Smooth muscle cell (in vitro differentiated cells): ENCODE measurements at regions not wholly inside any gene's neighbourhood (a gene's known extent, or its start where the extent isn't known, plus 50 kb on each side); places are given as distances from the start of the nearest gene placed in this dataset.

ENCODE experiments used
- DNase-seq: peaks from one replicate; lab custom pipeline; 2025; ENCODE audit not compliant: unreplicated experiment; lab: John Stamatoyannopoulos, UW
- H2AFZ ChIP-seq: fragments of 200-600 bp; sonication (generic); 2 replicates; pipeline ENCODE4 v1.6.0; 2016; ENCODE audit warnings: antibody characterized with exemption, low read depth, mild to moderate bottlenecking
- H3F3A ChIP-seq: fragments of 200-600 bp; sonication (generic); 2 replicates; pipeline ENCODE4 v1.6.0; 2017; ENCODE audit warnings: antibody characterized with exemption, low read depth
- H3K27ac ChIP-seq: fragments of 200-600 bp; sonication (generic); 2 replicates; pipeline ENCODE4 v1.5.1; 2016; ENCODE audit warnings: low read depth, mild to moderate bottlenecking
- H3K27me3 ChIP-seq: fragments of 200-600 bp; sonication (generic); 2 replicates; pipeline ENCODE4 v1.6.1; 2016; ENCODE audit warnings: low read depth, mild to moderate bottlenecking
- H3K36me3 ChIP-seq: fragments of 200-600 bp; sonication (generic); 2 replicates; pipeline ENCODE4 v1.5.1; 2016; ENCODE audit warnings: low read depth
- H3K4me1 ChIP-seq: fragments of 200-600 bp; sonication (generic); 2 replicates; pipeline ENCODE4 v1.5.1; 2016; ENCODE audit warnings: low read depth
- H3K4me2 ChIP-seq: fragments of 200-600 bp; sonication (generic); 2 replicates; pipeline ENCODE4 v1.6.0; 2016; ENCODE audit warnings: mild to moderate bottlenecking
- H3K4me3 ChIP-seq: fragments of 200-600 bp; sonication (generic); 2 replicates; pipeline ENCODE4 v1.5.1; 2016; ENCODE audit warnings: mild to moderate bottlenecking
- H3K79me2 ChIP-seq: fragments of 200-600 bp; sonication (generic); 2 replicates; pipeline ENCODE4 v1.6.0; 2016; ENCODE audit warnings: low read depth, mild to moderate bottlenecking
- H3K9ac ChIP-seq: fragments of 200-600 bp; sonication (generic); 2 replicates; pipeline ENCODE4 v1.6.0; 2016; ENCODE audit warnings: low read depth
- H3K9me3 ChIP-seq: fragments of 200-600 bp; sonication (generic); replicated peaks from 2 replicates; pipeline ENCODE4 v1.5.1; 2016; ENCODE audit warnings: low read depth
- H4K20me1 ChIP-seq: fragments of 200-600 bp; sonication (generic); 2 replicates; pipeline ENCODE4 v1.6.0; 2016; ENCODE audit warnings: low read depth
- WGBS: methylation state at CpG from one replicate; pipeline ENCODE4 v1.1.7; 2016; ENCODE audit warnings: low lambda C conversion rate; 5-methylcytosine and 5-hydroxymethylcytosine counted together
- TF ChIP-seq, protein P1 (sequence below): fragments of 200-600 bp; sonication (generic); IDR thresholded peaks from 2 replicates; pipeline ENCODE4 v1.5.1; 2017; ENCODE audit warnings: borderline replicate concordance, mild to moderate bottlenecking, antibody characterized with exemption; ENCODE audit not compliant: insufficient read depth, poor library complexity, severe bottlenecking

- no peak overlapping the region for H3K4me3 ChIP-seq
- no peaks in the 10 kb centered on the region for H4K20me1 ChIP-seq
- no peaks in the 10 kb centered on the region for H3F3A ChIP-seq
- no peaks in the 10 kb centered on the region for H3K4me1 ChIP-seq
- H3K27ac ChIP-seq = no peak overlapping the region
- H3K27me3 ChIP-seq = no peaks in the 10 kb centered on the region
- no peak overlapping the region for H3K4me2 ChIP-seq
- TF ChIP-seq, protein P1, sequence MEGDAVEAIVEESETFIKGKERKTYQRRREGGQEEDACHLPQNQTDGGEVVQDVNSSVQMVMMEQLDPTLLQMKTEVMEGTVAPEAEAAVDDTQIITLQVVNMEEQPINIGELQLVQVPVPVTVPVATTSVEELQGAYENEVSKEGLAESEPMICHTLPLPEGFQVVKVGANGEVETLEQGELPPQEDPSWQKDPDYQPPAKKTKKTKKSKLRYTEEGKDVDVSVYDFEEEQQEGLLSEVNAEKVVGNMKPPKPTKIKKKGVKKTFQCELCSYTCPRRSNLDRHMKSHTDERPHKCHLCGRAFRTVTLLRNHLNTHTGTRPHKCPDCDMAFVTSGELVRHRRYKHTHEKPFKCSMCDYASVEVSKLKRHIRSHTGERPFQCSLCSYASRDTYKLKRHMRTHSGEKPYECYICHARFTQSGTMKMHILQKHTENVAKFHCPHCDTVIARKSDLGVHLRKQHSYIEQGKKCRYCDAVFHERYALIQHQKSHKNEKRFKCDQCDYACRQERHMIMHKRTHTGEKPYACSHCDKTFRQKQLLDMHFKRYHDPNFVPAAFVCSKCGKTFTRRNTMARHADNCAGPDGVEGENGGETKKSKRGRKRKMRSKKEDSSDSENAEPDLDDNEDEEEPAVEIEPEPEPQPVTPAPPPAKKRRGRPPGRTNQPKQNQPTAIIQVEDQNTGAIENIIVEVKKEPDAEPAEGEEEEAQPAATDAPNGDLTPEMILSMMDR = no peak
- H3K9ac ChIP-seq = no peak overlapping the region
- H3K79me2 ChIP-seq = no peaks in the 10 kb centered on the region
- H2AFZ ChIP-seq = no peak overlapping the region
- no peak for DNase-seq
- 86% methylated on average over 3 of the region's 3 CpGs for WGBS
- H3K36me3 ChIP-seq = no peaks in the 10 kb centered on the region
- no peaks in the 10 kb centered on the region for H3K9me3 ChIP-seq
Observed at GRCh38 chr11:133694701-133695100, 150.6 kb downstream of the SPATA19 start.

GRCh38 chr11:133693110-133693509 lies 152.2 kb downstream of the SPATA19 start:
- H3K36me3 ChIP-seq = no peaks in the 10 kb centered on the region
- WGBS = 94% methylated on average over 9 of the region's 9 CpGs
- no peaks in the 10 kb centered on the region for H3F3A ChIP-seq
- DNase-seq = no peak
- H2AFZ ChIP-seq = no peak overlapping the region
- H3K27ac ChIP-seq = no peak overlapping the region
- H3K27me3 ChIP-seq = no peaks in the 10 kb centered on the region
- H3K4me1 ChIP-seq = no peaks in the 10 kb centered on the region
- no peak overlapping the region for H3K9ac ChIP-seq
- H4K20me1 ChIP-seq = no peaks in the 10 kb centered on the region
- no peak overlapping the region for H3K4me3 ChIP-seq
- H3K4me2 ChIP-seq = no peak overlapping the region
- no peaks in the 10 kb centered on the region for H3K9me3 ChIP-seq
- TF ChIP-seq, protein P1 = no peak
- H3K79me2 ChIP-seq = no peaks in the 10 kb centered on the region

DNA sequence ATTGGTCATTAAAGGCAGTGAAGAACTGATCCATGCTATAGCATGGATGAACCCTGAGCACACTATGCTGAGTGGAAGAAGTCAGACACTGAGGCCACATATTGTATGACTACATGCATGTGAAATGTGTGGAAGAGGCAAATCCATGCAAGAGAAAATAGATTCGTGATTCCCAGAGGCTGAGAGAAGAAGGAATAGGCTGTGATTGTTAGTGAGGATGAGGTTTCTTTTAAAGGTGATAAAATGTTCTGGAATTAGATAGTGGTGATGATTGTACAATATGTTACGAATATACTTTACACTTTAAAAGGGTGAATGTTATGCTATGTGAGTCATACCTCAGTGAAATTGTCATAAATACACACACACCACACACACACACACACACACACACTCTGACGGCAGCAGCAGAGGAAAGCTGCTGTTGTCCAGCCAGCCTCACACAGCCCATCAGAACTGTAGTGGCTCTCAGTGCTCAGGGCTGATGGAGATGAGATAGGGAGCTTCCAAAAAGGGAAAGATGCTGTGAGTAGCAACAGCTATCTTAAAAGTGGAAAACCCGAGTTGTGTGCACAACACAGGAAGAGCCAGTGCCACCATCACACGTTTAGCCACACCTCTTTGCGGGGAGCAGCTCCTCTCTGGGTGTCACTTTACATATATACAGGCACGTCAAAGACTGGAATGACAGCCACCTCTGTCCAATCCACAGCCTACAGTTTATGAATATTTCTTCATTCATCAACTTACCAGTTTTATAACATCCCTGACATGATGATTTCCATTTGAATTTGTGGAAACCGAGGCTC lies 153.0 kb downstream of the SPATA19 start:
- Histone ChIP-seq H2AFZ (no peak overlapping the region), H3K9ac (no peak overlapping the region), H3K4me1 (no peaks in the 10 kb centered on the region), H3K27me3 (no peaks in the 10 kb centered on the region), H3K4me3 (no peak overlapping the region), H4K20me1 (no peaks in the 10 kb centered on the region), H3K4me2 (no peak overlapping the region), H3F3A (no peaks in the 10 kb centered on the region), H3K79me2 (no peaks in the 10 kb centered on the region), H3K27ac (no peak overlapping the region), H3K36me3 (no peaks in the 10 kb centered on the region), H3K9me3 (no peaks in the 10 kb centered on the region)
- TF ChIP-seq, protein P1 = no peak
- no peak for DNase-seq
- WGBS = 69% methylated on average over 8 of the region's 8 CpGs

DNA sequence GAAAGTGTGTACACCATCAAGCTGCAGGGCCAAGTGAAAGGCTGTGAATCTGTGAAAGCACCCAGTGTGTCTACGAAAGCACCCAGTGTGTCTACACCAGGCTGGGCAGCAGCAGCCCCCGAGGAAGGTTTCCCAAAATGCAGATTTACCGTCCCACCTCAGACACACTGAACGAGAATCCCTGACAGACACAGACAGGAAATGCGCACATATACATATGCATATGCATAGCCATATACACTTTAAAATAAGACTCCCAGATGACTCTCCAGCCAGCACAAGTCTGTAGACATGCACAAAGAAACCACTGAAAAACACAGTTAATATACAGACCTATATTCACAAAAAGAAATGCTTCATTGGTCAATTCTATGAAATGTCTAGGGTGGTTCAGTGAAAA lies 155.5 kb upstream of the OPCML start:
- Histone ChIP-seq H3K79me2 (no peaks in the 10 kb centered on the region), H3K36me3 (no peaks in the 10 kb centered on the region), H3K9me3 (no peaks in the 10 kb centered on the region), H3K9ac (no peak overlapping the region), H3K4me2 (no peak overlapping the region), H3K4me1 (no peaks in the 10 kb centered on the region), H3F3A (no peaks in the 10 kb centered on the region), H3K27ac (no peak overlapping the region), H4K20me1 (no peaks in the 10 kb centered on the region), H3K27me3 (peaks cover 17% of the 10 kb centered on the region), H3K4me3 (no peak overlapping the region), H2AFZ (no peak overlapping the region)
- no peak for DNase-seq
- TF ChIP-seq, protein P1 = no peak
- WGBS = 83% methylated on average over 5 of the region's 5 CpGs
